HG02610 (cell line): ENCODE measurements at regions not wholly inside any gene's neighbourhood (a gene's known extent, or its start where the extent isn't known, plus 50 kb on each side); places are given as distances from the start of the nearest gene placed in this dataset.
A peak's percentile ranks its signal among the peaks of the same experiment; 100 is the strongest.

Experiments
- ATAC-seq: cut with Tn5 transposase; IDR thresholded peaks from one replicate; pipeline ENCODE4 v1.9.1; 2021; ENCODE audit warnings: mild to moderate bottlenecking, moderate library complexity; ENCODE audit not compliant: unreplicated experiment

DNA sequence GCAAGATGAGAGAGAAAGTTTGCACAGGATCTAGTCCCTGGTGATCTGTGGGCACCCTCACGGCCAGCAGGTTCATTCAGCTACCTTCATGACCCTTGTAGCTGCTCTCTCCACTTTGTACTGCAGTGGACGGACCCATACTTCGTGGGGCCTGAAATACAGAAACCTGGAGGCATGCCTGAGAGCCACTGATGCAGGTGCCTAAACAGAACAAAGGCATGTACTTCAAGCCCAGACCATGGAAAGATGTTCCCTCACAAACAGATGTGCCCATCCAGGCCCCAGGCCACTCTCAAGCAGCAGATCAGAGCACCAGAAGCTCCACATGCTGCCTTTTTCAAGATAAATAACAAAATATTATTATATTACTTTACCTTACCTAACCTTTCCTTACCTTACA, 1629.0 kb downstream of the ARAP2 start:
- ATAC-seq, result no peak

DNA sequence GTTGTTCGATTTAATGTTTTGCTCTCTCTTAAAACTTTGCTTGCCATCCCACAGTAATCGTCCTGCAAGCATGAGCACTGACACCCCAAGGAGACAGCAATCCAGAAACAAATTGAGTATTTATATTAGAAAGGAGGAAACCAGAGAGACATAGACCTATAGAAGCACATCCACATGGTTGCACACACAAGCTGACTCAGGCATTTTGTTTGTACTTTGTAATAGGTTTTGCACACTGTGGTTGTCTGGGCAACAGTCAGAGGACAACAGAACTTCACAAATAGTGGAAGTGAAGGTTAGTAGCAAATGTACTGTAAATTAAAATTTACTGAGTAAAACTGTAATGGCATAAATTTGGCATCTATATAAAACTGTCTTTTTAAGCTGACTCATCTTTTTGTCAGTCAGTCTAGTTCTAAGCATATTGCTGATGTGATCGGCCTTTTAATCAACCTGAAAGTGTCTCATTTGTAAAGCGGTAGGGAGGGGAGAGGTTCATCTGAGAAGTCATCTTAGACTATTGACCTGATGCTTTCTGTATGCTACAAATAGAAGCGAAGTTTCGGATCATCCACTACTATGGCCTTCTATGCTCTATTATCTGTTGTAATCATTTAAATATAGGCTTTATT, 1624.7 kb downstream of the ARAP2 start:
- ATAC-seq, result no peak

DNA sequence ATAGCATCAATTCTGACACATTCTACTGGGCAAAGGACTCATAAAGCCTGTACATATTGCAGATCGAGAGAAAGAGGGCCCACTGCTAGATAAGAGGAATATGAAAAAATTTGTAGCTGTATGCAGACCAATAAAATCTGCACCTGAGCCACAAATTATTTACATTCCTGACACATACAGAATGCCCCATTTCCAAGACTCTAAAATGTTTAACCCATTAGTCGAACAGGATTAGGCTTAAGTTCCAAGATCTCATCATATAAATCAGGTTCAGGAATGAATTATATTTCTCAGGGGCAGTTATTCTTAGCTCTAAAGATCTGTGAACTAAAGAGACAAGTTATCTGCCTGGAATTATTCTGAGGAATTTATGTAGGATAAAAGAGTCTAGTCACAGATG, 1615.8 kb downstream of the ARAP2 start:
- ATAC-seq, result no peak

DNA sequence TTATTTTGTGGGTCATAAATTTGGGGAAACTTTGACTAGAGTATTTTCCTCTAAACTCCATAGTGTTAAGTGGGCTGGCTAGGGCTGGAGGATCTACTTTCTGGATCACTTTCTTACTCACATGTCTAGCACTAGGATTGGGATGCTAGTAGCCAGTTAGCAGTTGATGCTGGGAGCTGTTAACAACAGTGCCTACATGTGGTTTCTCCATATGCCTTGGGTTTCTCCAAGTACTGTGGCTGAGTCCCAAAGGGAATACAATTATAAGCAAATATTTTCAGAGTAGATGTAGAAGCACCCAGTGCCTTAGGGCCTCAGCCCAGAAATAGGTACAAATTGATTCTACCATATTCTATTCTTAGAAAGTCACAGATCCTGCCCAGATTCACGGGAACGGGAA, 1614.9 kb downstream of the ARAP2 start:
- ATAC-seq, result no peak

DNA sequence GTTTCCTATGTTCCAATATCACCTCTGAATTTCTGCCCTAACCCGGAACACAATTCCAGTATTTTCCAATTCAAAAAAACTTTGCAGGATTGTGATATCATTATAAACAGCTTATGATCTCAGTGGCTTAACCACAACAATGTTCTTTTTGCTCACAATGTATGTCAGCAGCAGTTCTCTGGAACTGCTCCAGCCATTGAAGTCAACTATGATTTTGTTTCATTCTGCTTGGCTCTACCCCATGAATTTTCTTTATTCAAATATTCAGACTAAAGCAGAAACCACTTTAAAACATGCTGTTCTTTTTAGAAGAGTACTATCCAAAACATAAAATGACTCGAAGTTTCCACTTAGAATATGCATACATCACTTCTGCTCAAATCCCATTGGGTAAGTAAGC, 1611.1 kb downstream of the ARAP2 start:
- ATAC-seq, result no peak

DNA sequence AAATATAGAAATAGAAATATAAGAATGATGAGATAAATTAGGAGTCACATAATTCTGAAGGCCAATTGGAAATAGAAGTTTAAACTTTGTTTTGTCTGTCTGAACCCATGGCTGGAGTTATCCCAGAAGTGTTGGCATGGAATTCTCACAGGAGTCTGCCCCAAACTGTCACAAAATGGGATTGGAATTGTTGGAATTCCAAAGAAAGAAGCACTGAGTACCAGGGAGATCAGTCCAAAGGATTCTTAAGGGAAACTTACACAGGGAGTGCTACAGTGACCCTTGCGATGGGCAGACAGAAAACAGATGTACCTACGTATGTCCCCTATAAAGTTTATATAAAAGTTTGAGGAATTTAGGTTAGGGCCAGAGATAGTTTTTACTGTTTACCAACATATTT, 1607.7 kb downstream of the ARAP2 start:
- ATAC-seq, result no peak

DNA sequence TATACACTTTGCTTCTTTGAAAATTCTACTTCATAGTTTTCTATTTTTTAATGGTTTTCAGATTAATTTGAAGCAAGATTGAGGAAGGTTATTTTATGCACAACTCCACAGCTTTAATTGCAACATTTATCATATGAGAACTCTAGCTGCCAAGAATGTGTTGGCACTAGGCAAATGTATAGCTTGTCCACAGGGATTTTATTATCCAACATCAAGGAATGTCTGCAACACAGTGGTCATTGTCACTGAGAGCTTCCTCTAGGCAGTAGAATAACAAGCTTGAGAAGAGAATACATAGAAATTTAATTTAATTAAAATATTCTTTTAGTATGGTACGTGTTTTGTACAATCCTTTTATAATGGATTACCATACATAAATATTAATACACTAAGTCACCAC, 1600.8 kb downstream of the ARAP2 start:
- no peak for ATAC-seq

DNA sequence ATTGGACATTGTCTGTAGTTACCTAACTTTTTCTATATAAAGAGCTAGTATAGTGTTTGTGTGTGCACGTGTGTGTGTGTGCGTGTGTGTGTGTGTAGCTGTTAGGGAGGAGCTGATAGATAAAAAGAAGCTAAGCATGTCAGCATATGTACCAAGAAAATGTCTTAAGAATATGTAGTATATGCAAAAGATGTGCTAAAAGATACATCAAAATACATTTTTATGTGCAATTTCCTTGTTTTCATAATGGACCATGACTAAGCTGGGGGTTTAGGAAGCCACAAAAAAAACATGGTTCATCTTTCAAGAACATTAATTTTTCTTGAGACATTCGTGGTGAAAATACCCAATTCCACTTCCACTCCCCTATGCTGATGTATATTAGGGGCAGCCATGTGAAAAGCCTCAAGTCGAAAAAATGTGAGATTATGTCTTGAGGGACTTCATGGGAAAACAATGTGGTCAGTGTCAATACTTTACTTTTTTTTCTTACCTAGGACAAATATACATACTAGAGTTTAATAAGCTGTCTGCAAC, 1599.7 kb downstream of the ARAP2 start:
- ATAC-seq, result no peak

DNA sequence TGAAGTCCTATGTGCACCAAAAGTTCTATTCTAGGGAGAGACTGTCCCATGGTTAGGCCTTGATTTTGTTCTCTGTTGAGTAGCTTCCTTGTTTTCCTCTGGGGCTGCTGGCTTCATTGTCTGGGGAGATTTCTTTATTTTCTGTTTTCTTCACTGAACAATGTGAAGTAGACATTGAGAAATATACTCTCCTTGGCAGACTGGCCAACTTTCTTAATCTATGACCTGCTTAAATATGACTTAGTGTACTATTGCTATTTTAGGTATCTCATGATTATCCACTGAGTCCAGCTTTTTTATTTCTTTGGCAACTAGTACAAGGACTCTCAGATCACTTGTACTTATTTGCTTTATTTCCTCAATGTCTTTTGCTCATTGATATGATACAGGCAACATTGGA, 1594.6 kb downstream of the ARAP2 start:
- ATAC-seq, result no peak

DNA sequence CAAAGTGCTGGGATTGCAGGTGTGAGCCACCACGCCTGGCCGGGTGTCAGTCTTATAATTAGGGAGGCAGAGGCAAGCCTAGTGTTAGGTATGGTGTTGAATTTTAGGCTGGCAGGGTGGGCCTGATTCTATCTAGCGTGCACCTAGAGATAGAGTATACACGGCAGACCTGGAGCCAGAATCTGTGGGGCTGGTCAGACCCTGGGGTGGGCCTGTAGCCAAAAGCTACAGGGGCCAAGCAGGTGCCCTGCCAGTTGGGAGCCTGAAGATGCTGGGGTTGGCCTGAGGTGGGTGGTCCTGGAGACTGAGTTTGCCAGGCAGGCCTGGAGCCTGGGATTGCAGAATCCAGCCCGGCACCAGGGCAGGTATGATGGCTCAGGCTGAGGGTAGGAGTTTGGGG, 1580.3 kb downstream of the ARAP2 start:
- ATAC-seq, result no peak

DNA sequence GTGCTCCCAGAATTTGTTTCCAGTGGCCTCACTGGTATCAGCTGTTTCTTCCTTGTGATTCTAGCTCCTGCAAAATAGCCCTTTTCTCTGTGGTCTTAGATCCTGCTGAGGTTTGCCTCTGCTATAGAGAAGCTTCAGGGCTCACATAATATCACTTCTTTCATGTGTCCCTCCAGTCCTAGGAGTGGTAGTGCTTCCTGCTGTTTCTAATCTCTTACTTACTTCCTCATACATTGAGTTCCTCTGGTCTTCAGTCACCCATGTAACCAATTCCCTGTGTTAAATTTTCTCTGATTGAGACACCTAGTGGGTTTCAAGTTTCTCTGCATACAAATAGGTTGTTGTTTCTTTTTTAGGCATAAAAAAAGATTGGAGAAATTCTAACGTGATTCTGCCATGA, 1567.9 kb downstream of the ARAP2 start:
- ATAC-seq, result no peak

DNA sequence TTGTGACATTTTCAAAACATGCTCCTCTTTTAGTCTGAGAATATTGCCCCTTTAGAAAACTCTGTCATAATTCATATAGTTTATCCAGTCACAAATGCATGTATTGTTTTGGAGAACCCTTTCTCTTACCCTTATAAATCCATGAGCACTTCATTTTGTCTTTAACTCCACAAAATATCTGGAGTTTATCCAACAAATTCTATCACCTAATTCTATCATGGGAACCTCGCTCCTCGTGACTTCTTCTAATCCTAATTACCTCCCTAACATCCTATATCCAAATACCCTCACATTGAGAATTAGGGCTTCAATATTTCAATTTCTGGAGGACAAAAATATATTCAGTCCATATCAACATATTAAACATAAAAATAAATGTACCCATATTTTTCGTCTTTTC, 1565.9 kb downstream of the ARAP2 start:
- no peak for ATAC-seq

DNA sequence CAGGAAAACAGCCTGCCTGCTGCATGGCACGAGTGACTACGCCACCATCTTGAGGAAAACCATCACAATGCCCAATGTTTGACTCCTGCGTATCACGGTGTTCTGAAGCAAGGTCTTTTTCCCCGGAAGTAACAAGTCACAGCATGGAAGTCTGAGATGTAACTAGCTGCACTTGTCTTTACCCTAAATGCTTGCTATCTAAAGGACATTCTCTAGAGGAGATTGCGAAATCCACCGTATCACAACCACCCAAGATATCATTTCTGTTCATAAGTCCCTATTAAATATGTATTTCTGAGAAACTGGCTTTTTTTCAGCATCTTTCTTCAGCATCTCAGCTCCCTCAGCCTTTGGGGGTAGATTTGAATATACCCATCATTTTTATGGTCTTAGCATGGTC, 1565.1 kb downstream of the ARAP2 start:
- ATAC-seq, result no peak

DNA sequence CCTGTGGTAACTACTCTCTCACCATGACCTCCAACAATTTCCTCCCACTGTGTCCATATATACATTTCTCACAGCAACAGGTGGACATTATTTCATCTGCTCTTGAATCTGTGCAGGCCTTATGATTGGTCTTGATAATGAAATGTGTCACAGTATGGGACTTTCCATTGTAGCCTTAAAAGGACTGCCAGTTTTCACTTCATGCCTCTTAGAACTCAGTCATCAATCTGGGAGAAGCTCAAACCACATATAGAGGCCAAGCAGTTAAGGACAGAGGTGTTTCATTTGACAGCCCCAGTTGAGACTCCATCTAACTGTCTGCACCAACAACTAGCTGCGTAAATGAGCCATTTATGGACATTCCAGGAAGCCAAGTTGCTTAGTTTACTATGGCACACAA, 1534.8 kb downstream of the ARAP2 start:
- ATAC-seq, result peak; percentile 51

DNA sequence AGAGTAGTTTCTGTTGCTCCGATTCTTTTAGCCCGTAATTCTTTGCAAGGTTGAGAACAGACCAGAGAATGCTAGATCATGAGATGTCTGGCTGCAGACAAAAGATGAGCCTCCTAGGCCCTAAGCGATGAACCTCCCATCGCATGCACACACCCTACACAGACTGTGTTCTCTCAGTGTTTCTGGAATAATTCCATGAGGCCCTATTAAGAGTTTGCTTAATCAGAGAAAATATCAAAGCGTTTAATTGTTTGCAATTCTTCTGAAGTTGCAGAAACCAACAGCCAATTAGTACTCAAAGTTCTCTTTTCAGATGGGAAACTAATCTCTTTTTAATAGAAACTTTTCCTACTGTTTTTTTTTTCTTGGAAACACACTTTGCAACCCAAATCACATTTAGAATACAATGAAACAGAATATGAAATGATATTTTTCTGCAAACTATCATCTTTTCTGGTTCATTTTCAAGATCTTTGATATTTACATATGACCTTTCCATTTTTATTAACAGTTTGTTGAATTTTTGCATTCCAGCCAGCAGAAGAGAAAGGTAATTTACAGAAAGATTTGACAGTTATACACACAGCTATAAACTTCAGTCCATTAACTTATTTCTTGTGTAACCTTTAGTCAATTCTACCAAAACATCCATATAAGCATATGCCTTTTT, 1525.6 kb downstream of the ARAP2 start:
- ATAC-seq, result no peak

DNA sequence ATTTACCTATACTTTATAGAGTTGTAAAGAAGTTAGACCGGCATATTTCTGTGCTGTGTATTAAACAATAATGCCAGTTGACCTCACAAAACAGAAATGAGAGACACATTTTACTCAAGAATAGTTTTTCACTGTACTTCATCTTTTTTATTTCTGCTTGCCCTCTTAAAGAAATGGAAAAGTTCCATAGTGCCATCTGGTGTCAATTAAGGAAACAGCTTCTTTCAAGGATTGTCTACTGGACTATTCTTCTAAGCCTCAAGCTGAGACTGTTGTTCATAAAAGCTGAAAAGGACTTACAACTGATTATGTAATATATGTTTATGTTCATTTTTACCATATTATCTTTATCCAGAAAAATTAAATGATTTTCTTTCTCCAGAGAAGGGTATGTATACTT, 1523.7 kb downstream of the ARAP2 start:
- no peak for ATAC-seq

DNA sequence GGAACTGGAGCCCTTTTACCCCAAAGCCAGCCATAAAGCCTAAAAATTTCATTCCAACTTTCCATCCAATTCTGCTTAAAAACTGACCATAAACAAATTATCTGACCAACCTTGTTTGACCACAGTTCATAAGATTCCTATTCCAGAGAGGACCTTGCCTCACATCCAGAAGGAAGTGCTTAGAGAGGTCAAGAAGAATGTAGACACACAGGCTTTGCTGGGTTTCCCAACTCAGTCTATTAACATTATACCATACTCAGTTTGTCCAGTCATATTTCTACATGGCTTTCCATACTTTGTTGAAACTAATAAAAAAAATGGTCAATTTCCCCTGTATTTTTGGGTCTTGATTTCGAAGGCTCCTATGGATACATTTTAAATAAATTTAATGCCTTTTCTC, 1522.5 kb downstream of the ARAP2 start:
- ATAC-seq, result no peak

DNA sequence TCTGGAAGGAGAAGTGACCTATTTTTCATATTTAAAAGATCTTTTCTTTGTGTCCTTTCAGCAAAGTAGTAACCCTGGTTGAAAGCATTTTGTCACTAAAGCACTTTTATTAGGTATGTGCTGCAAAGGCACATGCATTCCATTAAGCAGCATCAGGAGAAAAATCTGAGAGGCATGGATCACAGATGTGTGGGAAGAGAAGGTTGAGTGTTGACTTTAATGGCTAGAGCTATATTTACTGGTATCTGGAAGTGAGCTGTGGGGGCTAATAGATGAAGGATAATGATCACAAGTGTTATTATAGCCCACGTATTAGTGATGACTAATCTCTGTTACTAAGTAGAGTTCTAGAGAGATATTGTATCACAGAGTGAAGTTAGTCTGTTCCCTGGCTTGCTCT, 1520.7 kb downstream of the ARAP2 start:
- ATAC-seq, result no peak

DNA sequence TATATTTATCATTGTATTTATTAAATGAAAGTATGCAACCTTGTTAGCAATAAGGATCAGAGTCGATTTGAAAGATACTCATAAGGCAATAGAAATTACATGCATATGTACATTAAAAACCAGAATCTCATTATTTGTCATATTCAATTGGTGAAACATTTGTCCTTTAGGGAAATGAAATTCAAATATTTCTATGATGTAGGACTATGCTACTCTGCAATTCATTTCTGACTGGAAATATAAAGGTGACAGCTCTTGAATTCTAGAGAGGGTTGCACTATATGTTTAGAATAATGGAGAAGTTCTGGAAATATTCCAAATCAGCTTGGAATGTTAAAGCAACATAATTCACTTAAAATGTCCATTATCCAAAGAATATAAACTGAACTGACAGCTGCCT, 1519.8 kb downstream of the ARAP2 start:
- ATAC-seq, result no peak

DNA sequence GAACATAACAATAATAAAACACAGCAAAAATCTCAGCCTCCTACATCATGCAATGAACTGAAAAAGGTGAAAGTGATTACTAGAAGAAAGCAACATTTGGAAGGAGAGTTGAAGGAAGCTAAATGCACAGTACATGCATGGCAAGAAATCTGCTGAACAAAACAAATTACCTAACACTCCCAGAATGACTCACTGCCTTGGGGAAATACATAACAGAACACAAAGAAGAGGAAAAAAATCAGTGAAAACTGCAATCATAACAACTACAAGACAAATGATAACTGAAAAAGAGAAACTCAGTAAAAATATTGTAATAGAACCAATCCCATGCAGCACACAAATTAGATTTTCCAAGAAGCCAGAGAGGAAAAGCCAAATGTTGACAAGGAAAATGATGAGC, 1513.2 kb downstream of the ARAP2 start:
- ATAC-seq, result no peak

DNA sequence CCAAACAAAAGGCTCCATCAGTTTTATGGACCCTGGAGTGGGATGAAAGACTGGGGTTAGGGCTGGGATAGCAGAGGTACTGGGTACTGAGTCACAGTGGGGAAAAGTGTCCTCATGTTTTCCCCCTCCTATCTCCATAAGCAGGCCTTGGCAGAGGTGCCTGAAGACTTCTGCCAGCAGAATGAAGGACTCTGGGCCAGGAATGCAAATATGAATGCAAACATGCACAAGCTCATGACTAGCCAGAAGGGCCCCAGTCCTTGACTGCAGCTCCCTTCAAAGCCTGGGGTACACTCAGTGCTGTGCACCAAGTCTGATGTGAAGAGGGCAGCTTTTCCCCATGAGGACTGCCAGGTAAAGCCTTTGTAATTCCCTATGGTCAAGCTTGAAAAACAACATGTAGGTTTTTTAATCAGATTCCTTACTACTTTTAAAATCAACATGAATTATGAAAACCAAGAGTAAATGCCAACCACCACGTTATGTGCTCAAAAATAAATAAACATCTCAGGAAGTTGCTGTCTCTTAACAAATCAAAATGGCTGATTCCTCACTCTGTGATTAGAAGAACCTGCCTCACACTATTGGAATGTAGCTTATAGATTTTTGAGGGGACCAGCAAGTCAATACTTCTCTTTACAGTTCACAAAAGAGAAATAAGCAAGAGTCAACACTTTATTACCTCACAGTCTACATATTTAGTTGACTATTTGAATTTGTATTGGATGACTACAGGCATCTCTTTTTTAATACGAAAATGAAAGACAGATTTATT, 1512.0 kb downstream of the ARAP2 start:
- no peak for ATAC-seq
